ENCODE measurements at regions not wholly inside any gene's neighbourhood (a gene's known extent, or its start where the extent isn't known, plus 50 kb on each side); places are given as distances from the start of the nearest gene placed in this dataset.

DNA sequence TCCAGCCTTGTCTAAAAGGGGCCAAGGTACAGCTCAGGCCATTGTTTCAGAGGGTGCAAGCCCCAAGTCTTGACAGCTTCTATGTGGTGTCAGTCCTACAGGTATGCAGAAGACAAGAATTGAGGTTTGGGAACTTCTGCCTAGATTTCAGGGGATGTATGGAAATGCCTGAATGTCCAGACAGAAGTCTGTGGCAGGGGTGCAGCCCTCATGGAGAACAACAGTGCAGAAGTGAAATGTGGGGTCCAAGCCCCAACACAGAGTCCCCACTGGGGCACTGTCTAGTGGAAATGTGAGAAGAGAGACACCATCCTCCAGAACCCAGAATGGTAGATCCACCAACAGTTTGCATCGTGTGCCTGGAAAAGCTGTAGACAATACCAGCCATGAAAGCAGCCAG is 400.3 kb upstream of the CAMK1G start (continued):
- TF ChIP-seq, protein P1, sequence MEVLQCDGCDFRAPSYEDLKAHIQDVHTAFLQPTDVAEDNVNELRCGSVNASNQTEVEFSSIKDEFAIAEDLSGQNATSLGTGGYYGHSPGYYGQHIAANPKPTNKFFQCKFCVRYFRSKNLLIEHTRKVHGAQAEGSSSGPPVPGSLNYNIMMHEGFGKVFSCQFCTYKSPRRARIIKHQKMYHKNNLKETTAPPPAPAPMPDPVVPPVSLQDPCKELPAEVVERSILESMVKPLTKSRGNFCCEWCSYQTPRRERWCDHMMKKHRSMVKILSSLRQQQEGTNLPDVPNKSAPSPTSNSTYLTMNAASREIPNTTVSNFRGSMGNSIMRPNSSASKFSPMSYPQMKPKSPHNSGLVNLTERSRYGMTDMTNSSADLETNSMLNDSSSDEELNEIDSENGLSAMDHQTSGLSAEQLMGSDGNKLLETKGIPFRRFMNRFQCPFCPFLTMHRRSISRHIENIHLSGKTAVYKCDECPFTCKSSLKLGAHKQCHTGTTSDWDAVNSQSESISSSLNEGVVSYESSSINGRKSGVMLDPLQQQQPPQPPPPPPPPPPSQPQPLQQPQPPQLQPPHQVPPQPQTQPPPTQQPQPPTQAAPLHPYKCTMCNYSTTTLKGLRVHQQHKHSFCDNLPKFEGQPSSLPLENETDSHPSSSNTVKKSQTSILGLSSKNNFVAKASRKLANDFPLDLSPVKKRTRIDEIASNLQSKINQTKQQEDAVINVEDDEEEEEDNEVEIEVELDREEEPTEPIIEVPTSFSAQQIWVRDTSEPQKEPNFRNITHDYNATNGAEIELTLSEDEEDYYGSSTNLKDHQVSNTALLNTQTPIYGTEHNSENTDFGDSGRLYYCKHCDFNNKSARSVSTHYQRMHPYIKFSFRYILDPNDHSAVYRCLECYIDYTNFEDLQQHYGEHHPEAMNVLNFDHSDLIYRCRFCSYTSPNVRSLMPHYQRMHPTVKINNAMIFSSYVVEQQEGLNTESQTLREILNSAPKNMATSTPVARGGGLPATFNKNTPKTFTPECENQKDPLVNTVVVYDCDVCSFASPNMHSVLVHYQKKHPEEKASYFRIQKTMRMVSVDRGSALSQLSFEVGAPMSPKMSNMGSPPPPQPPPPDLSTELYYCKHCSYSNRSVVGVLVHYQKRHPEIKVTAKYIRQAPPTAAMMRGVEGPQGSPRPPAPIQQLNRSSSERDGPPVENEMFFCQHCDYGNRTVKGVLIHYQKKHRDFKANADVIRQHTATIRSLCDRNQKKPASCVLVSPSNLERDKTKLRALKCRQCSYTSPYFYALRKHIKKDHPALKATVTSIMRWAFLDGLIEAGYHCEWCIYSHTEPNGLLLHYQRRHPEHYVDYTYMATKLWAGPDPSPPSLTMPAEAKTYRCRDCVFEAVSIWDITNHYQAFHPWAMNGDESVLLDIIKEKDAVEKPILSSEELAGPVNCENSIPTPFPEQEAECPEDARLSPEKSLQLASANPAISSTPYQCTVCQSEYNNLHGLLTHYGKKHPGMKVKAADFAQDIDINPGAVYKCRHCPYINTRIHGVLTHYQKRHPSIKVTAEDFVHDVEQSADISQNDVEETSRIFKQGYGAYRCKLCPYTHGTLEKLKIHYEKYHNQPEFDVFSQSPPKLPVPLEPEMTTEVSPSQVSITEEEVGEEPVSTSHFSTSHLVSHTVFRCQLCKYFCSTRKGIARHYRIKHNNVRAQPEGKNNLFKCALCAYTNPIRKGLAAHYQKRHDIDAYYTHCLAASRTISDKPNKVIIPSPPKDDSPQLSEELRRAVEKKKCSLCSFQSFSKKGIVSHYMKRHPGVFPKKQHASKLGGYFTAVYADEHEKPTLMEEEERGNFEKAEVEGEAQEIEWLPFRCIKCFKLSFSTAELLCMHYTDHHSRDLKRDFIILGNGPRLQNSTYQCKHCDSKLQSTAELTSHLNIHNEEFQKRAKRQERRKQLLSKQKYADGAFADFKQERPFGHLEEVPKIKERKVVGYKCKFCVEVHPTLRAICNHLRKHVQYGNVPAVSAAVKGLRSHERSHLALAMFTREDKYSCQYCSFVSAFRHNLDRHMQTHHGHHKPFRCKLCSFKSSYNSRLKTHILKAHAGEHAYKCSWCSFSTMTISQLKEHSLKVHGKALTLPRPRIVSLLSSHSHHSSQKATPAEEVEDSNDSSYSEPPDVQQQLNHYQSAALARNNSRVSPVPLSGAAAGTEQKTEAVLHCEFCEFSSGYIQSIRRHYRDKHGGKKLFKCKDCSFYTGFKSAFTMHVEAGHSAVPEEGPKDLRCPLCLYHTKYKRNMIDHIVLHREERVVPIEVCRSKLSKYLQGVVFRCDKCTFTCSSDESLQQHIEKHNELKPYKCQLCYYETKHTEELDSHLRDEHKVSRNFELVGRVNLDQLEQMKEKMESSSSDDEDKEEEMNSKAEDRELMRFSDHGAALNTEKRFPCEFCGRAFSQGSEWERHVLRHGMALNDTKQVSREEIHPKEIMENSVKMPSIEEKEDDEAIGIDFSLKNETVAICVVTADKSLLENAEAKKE (CRISPR knock-in tag; IDR thresholded peaks at IDR 0.05): no peak
- no peak for TF ChIP-seq EZH2 (IDR thresholded peaks at IDR 0.05; ENCODE audit: low read depth, unreplicated experiment)
- TF ChIP-seq EZH2phosphoT487 (IDR thresholded peaks at IDR 0.05; ENCODE audit: unreplicated experiment): no peak
- TF ChIP-seq, protein P2, sequence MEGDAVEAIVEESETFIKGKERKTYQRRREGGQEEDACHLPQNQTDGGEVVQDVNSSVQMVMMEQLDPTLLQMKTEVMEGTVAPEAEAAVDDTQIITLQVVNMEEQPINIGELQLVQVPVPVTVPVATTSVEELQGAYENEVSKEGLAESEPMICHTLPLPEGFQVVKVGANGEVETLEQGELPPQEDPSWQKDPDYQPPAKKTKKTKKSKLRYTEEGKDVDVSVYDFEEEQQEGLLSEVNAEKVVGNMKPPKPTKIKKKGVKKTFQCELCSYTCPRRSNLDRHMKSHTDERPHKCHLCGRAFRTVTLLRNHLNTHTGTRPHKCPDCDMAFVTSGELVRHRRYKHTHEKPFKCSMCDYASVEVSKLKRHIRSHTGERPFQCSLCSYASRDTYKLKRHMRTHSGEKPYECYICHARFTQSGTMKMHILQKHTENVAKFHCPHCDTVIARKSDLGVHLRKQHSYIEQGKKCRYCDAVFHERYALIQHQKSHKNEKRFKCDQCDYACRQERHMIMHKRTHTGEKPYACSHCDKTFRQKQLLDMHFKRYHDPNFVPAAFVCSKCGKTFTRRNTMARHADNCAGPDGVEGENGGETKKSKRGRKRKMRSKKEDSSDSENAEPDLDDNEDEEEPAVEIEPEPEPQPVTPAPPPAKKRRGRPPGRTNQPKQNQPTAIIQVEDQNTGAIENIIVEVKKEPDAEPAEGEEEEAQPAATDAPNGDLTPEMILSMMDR (conservative IDR thresholded peaks at IDR 0.05; ENCODE audit: low read depth in 2 of 2): no peak
- TF ChIP-seq, protein P3, sequence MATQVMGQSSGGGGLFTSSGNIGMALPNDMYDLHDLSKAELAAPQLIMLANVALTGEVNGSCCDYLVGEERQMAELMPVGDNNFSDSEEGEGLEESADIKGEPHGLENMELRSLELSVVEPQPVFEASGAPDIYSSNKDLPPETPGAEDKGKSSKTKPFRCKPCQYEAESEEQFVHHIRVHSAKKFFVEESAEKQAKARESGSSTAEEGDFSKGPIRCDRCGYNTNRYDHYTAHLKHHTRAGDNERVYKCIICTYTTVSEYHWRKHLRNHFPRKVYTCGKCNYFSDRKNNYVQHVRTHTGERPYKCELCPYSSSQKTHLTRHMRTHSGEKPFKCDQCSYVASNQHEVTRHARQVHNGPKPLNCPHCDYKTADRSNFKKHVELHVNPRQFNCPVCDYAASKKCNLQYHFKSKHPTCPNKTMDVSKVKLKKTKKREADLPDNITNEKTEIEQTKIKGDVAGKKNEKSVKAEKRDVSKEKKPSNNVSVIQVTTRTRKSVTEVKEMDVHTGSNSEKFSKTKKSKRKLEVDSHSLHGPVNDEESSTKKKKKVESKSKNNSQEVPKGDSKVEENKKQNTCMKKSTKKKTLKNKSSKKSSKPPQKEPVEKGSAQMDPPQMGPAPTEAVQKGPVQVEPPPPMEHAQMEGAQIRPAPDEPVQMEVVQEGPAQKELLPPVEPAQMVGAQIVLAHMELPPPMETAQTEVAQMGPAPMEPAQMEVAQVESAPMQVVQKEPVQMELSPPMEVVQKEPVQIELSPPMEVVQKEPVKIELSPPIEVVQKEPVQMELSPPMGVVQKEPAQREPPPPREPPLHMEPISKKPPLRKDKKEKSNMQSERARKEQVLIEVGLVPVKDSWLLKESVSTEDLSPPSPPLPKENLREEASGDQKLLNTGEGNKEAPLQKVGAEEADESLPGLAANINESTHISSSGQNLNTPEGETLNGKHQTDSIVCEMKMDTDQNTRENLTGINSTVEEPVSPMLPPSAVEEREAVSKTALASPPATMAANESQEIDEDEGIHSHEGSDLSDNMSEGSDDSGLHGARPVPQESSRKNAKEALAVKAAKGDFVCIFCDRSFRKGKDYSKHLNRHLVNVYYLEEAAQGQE (IDR thresholded peaks at IDR 0.05; ENCODE audit: unreplicated experiment): no peak
- no peak for TF ChIP-seq POLR2AphosphoS5 (IDR thresholded peaks at IDR 0.05; ENCODE audit: low read depth)
- no peak for TF ChIP-seq ZNF331 (CRISPR knock-in tag; IDR thresholded peaks at IDR 0.05; ENCODE audit: low read depth)
- no peak for TF ChIP-seq CREB1 (CRISPR knock-in tag; IDR thresholded peaks at IDR 0.05; ENCODE audit: low read depth)
- TF ChIP-seq JUNB (IDR thresholded peaks at IDR 0.05; ENCODE audit: unreplicated experiment): no peak

All from GM23338 (cell line).